Stomach (tissue), 4 donors: ENCODE measurements at regions not wholly inside any gene's neighbourhood (a gene's known extent, or its start where the extent isn't known, plus 50 kb on each side); places are given as distances from the start of the nearest gene placed in this dataset.

ENCODE experiments used
- CTCF ChIP-seq, 7 experiments: fragments of 450-650 bp in 4 of 7; fragments of 200-600 bp in 3 of 7; sonication (generic) in 3 of 7; IDR thresholded peaks; one replicate each; pipeline ENCODE4 v1.5.1; 2016 to 2019; ENCODE audit warnings: antibody characterized with exemption in 7 of 7, control low read depth in 2 of 7, mild to moderate bottlenecking in 1 of 7
- POLR2A ChIP-seq, 4 donors: fragments of 450-650 bp; IDR thresholded peaks; one replicate each; pipeline ENCODE4 v1.6.1; 2016; ENCODE audit warnings: antibody characterized with exemption in 4 of 4, control low read depth in 2 of 4, mild to moderate bottlenecking in 1 of 4, moderate library complexity in 1 of 4

DNA sequence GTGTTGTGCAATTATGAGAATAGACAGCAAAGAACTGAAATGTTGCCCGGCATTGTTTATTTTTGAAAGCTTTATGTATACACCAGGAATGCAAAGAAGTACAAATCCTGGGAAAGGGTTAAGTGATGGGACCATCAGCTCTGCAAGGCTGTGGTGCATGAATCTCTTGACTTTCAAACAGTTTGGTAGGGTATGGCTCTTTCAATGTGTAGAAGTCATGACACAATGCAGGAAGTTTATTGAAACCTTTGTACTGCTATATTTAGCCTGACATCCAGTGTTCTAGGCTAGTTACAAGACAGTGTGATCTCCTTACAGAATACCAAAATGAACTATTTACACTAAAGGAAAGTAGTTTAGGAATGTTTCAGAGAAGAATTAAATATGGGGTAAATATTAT is 206.8 kb upstream of the HAND2 start:
- TF ChIP-seq CTCF (IDR thresholded peaks at IDR 0.05): no peak
- TF ChIP-seq POLR2A (IDR thresholded peaks at IDR 0.05): no peak
